CD1c-positive myeloid dendritic cell (primary cell): ENCODE measurements at regions not wholly inside any gene's neighbourhood (a gene's known extent, or its start where the extent isn't known, plus 50 kb on each side); places are given as distances from the start of the nearest gene placed in this dataset.
"Not testable (repeated sequence)": the region's sequence is repeated elsewhere in the genome, so short reads cannot be mapped to it uniquely, and the experiment has no call there.

Source experiments
- DNase-seq: peaks from one replicate; pipeline ENCODE4 v3.0.0-alpha.2; 2016; ENCODE audit errors: extremely low spot score

GRCh38 chrY:26167332-26167731, 545.4 kb downstream of the CDY1 start:
- not testable (repeated sequence) for DNase-seq

GRCh38 chrY:26179326-26179725, 557.4 kb downstream of the CDY1 start:
- DNase-seq: not testable (repeated sequence)

- not testable (repeated sequence) for DNase-seq
Observed at GRCh38 chrY:26224974-26225373, 603.1 kb downstream of the CDY1 start.

GRCh38 chrY:26225468-26225867, 603.6 kb downstream of the CDY1 start:
- DNase-seq: not testable (repeated sequence)

- not testable (repeated sequence) for DNase-seq
Observed at GRCh38 chrY:26240944-26241343, 619.0 kb downstream of the CDY1 start.

- DNase-seq: not testable (repeated sequence)
Observed at GRCh38 chrY:26254262-26254661, 632.3 kb downstream of the CDY1 start.

GRCh38 chrY:26265449-26265848, 643.5 kb downstream of the CDY1 start:
- not testable (repeated sequence) for DNase-seq

GRCh38 chrY:26268421-26268820, 646.5 kb downstream of the CDY1 start:
- DNase-seq: not testable (repeated sequence)

- not testable (repeated sequence) for DNase-seq
Observed at GRCh38 chrY:26268934-26269333, 647.0 kb downstream of the CDY1 start.

GRCh38 chrY:26273089-26273488, 651.2 kb downstream of the CDY1 start:
- DNase-seq: not testable (repeated sequence)

GRCh38 chrY:26306046-26306445, 684.1 kb downstream of the CDY1 start:
- not testable (repeated sequence) for DNase-seq

- not testable (repeated sequence) for DNase-seq
Observed at GRCh38 chrY:26306630-26307385, 684.9 kb downstream of the CDY1 start.

GRCh38 chrY:26308308-26308707, 686.4 kb downstream of the CDY1 start:
- DNase-seq: not testable (repeated sequence)

GRCh38 chrY:26315065-26315464, 693.1 kb downstream of the CDY1 start:
- peak; percentile 24 for DNase-seq

- DNase-seq: not testable (repeated sequence)
Observed at GRCh38 chrY:26319488-26320202, 697.7 kb downstream of the CDY1 start.

- not testable (repeated sequence) for DNase-seq
Observed at GRCh38 chrY:26322756-26323155, 700.8 kb downstream of the CDY1 start.

- not testable (repeated sequence) for DNase-seq
Observed at GRCh38 chrY:26352931-26353330, 731.0 kb downstream of the CDY1 start.

- no peak for DNase-seq
Observed at GRCh38 chrY:26354191-26354590, 732.3 kb downstream of the CDY1 start.

- not testable (repeated sequence) for DNase-seq
Observed at GRCh38 chrY:26359869-26360268, 738.0 kb downstream of the CDY1 start.

- DNase-seq: not testable (repeated sequence)
Observed at GRCh38 chrY:26360472-26360871, 738.6 kb downstream of the CDY1 start.

- DNase-seq: not testable (repeated sequence)
Observed at GRCh38 chrY:26363442-26363841, 741.5 kb downstream of the CDY1 start.

GRCh38 chrY:26366091-26366490, 744.2 kb downstream of the CDY1 start:
- DNase-seq: not testable (repeated sequence)

GRCh38 chrY:26372480-26372879, 750.6 kb downstream of the CDY1 start:
- not testable (repeated sequence) for DNase-seq
